ENCODE measurements at regions not wholly inside any gene's neighbourhood (a gene's known extent, or its start where the extent isn't known, plus 50 kb on each side); places are given as distances from the start of the nearest gene placed in this dataset.

- no peak for TF ChIP-seq GABPA (IDR thresholded peaks at IDR 0.05; ENCODE audit: low read depth)
- no peak for TF ChIP-seq CTCF (IDR thresholded peaks at IDR 0.05; ENCODE audit: insufficient read depth, low read length)
- TF ChIP-seq REST (IDR thresholded peaks at IDR 0.05; ENCODE audit: insufficient replicate concordance, low read depth): no peak
- no peak for TF ChIP-seq POLR2AphosphoS5 (IDR thresholded peaks at IDR 0.05; ENCODE audit: low read depth)
- no peak for TF ChIP-seq SPI1 (IDR thresholded peaks at IDR 0.05; ENCODE audit: borderline replicate concordance, low read depth)
- no peak for DNase-seq (ENCODE audit: low read depth in 1 of 2, low spot score in 1 of 2)
- H3K27me3 ChIP-seq (ENCODE audit: insufficient read depth, poor library complexity, severe bottlenecking): no peaks in the 10 kb centered on the region
- H3K4me3 ChIP-seq (replicated peaks; ENCODE audit: insufficient read depth, low read length): no peak overlapping the region
- H3K27ac ChIP-seq (replicated peaks): no peak overlapping the region
These were observed 356.5 kb upstream of the CDH4 start for GRCh38 chr20:60895363-60896079.

- TF ChIP-seq POLR2AphosphoS5 (IDR thresholded peaks at IDR 0.05; ENCODE audit: low read depth) (no peak), CTCF (IDR thresholded peaks at IDR 0.05; ENCODE audit: insufficient read depth, low read length) (no peak), SPI1 (IDR thresholded peaks at IDR 0.05; ENCODE audit: borderline replicate concordance, low read depth) (no peak), GABPA (IDR thresholded peaks at IDR 0.05; ENCODE audit: low read depth) (no peak), REST (IDR thresholded peaks at IDR 0.05; ENCODE audit: insufficient replicate concordance, low read depth) (no peak)
- Histone ChIP-seq H3K27me3 (ENCODE audit: insufficient read depth, poor library complexity, severe bottlenecking) (no peaks in the 10 kb centered on the region), H3K27ac (replicated peaks) (no peak overlapping the region), H3K4me3 (replicated peaks; ENCODE audit: insufficient read depth, low read length) (no peak overlapping the region)
- no peak for DNase-seq (ENCODE audit: low read depth in 1 of 2, low spot score in 1 of 2)
These were observed 354.1 kb upstream of the CDH4 start for GRCh38 chr20:60897976-60898375.

- DNase-seq (ENCODE audit: low read depth in 1 of 2, low spot score in 1 of 2): no peak
- Histone ChIP-seq H3K4me3 (replicated peaks; ENCODE audit: insufficient read depth, low read length) (no peak overlapping the region), H3K27ac (replicated peaks) (no peak overlapping the region), H3K27me3 (ENCODE audit: insufficient read depth, poor library complexity, severe bottlenecking) (no peaks in the 10 kb centered on the region)
- TF ChIP-seq SPI1 (IDR thresholded peaks at IDR 0.05; ENCODE audit: borderline replicate concordance, low read depth): no peak
- peak; percentile 58 for TF ChIP-seq REST (IDR thresholded peaks at IDR 0.05; ENCODE audit: insufficient replicate concordance, low read depth)
These were observed 352.7 kb upstream of the CDH4 start for GRCh38 chr20:60899320-60899719.

Measured in HL-60 (cell line).